Chondrocyte (in vitro differentiated cells): ENCODE measurements at regions not wholly inside any gene's neighbourhood (a gene's known extent, or its start where the extent isn't known, plus 50 kb on each side); places are given as distances from the start of the nearest gene placed in this dataset.

Source experiments
- DNase-seq: peaks from one replicate; pipeline ENCODE4 v3.0.0; 2021; ENCODE audit warnings: mixed read lengths, low spot score
- H3K27ac Mint-ChIP-seq: one replicate; pipeline ENCODE4 v1.8.0; 2021; ENCODE audit warnings: mild to moderate bottlenecking, moderate library complexity, mixed read lengths; ENCODE audit not compliant: unreplicated experiment
- H3K27me3 Mint-ChIP-seq: 2 replicates; pipeline ENCODE4 v1.8.0; 2021; ENCODE audit warnings: low read depth, mixed read lengths
- H3K36me3 Mint-ChIP-seq: 2 replicates; pipeline ENCODE4 v1.8.0; 2021; ENCODE audit warnings: low read depth, mixed read lengths
- H3K4me1 Mint-ChIP-seq: 2 replicates; pipeline ENCODE4 v1.8.0; 2021; ENCODE audit warnings: low read depth, mild to moderate bottlenecking, mixed read lengths
- H3K4me3 Mint-ChIP-seq: one replicate; pipeline ENCODE4 v1.8.0; 2021; ENCODE audit warnings: mild to moderate bottlenecking, moderate library complexity, mixed read lengths; ENCODE audit not compliant: unreplicated experiment
- H3K9me3 Mint-ChIP-seq: 2 replicates; pipeline ENCODE4 v1.8.0; 2021; ENCODE audit warnings: low read depth, mixed read lengths
- TF ChIP-seq, protein P1 (sequence below): fragments of 200-600 bp; sonication (generic); IDR thresholded peaks from 2 replicates; pipeline ENCODE4 v1.5.0; 2021; ENCODE audit warnings: antibody characterized with exemption, mild to moderate bottlenecking, moderate library complexity

DNA sequence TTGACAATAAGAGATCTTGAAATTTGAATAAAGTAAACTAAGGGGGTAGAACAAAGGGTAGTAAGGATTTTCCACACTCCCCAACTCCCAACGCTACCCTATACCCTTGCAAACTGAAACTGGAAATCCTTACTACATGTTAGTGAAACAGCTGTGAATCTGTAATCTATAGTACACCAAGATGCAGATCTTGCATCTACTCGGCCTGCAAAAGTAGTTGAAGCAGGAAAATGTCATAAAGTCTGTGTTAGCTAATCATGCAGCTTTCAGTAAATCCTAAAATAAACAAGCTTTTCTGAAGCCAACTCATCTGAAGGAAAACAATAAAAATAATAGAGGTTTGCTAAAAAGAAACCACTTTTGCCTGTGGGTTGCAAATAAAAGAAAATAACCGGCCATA lies 1242.0 kb upstream of the ACO1 start:
- H3K27ac Mint-ChIP-seq: no peak overlapping the region
- TF ChIP-seq, protein P1, sequence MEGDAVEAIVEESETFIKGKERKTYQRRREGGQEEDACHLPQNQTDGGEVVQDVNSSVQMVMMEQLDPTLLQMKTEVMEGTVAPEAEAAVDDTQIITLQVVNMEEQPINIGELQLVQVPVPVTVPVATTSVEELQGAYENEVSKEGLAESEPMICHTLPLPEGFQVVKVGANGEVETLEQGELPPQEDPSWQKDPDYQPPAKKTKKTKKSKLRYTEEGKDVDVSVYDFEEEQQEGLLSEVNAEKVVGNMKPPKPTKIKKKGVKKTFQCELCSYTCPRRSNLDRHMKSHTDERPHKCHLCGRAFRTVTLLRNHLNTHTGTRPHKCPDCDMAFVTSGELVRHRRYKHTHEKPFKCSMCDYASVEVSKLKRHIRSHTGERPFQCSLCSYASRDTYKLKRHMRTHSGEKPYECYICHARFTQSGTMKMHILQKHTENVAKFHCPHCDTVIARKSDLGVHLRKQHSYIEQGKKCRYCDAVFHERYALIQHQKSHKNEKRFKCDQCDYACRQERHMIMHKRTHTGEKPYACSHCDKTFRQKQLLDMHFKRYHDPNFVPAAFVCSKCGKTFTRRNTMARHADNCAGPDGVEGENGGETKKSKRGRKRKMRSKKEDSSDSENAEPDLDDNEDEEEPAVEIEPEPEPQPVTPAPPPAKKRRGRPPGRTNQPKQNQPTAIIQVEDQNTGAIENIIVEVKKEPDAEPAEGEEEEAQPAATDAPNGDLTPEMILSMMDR: no peak
- H3K9me3 Mint-ChIP-seq: no peaks in the 10 kb centered on the region
- H3K4me3 Mint-ChIP-seq: no peak overlapping the region
- peaks cover 7% of the 10 kb centered on the region for H3K27me3 Mint-ChIP-seq
- DNase-seq: no peak
- H3K36me3 Mint-ChIP-seq: no peaks in the 10 kb centered on the region
- H3K4me1 Mint-ChIP-seq: peaks cover 1% of the 10 kb centered on the region

DNA sequence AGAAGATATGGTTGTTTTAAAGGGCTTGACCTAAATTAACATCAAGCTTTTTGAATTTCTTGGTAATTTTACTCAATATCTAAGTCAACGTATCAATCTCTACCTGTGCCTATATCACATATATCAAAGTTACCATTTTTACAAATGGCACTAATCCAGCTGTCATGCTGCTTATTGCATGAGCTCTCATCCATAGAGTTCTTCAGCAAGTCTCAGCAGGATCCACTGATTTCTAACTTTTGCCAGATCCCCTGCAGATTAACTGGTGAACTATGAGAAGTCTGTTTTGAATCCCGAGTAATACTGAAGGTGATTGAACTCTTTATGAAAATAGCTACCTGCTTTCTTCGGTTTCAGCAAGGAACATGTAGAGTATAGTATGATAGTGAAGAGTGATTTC lies 1239.8 kb upstream of the ACO1 start:
- no peak overlapping the region for H3K27ac Mint-ChIP-seq
- no peaks in the 10 kb centered on the region for H3K36me3 Mint-ChIP-seq
- H3K4me1 Mint-ChIP-seq: no peaks in the 10 kb centered on the region
- H3K4me3 Mint-ChIP-seq: no peak overlapping the region
- TF ChIP-seq, protein P1: no peak
- DNase-seq: no peak
- peaks cover 11% of the 10 kb centered on the region for H3K27me3 Mint-ChIP-seq
- H3K9me3 Mint-ChIP-seq: no peaks in the 10 kb centered on the region

DNA sequence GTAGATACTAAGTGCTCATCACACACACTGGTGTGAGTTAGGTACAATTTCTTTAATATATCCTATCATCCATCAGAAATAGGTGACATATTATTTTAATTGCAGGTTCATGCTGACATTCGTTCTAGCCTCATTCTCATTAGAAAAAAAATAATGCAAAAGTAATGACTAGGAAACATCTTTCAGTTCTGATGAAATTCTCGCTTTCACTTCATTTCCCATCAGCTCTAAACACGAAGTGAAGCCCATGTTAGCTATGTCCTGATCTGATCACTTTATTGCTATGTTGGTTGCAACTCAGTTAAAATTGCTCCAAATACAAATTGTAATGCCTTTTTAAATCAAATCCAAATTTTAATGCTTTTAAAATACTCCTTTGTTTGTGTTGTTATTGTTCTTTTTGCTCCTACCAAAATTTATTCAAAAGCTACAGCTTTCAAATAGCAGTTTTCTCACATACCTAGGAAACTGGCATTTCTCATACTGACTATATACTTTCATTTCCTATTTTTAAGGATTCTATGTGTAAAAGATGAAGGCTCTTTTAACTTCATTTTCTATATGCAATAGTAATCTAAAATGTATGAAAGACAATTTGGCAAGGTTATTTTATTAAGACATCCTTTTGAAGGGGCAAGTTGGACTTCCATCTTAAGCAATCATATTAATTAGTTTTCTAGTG lies 1237.8 kb upstream of the ACO1 start:
- peaks cover 13% of the 10 kb centered on the region for H3K27me3 Mint-ChIP-seq
- no peaks in the 10 kb centered on the region for H3K4me1 Mint-ChIP-seq
- no peak overlapping the region for H3K27ac Mint-ChIP-seq
- DNase-seq: no peak
- H3K4me3 Mint-ChIP-seq: no peak overlapping the region
- no peaks in the 10 kb centered on the region for H3K9me3 Mint-ChIP-seq
- TF ChIP-seq, protein P1: no peak
- H3K36me3 Mint-ChIP-seq: no peaks in the 10 kb centered on the region

DNA sequence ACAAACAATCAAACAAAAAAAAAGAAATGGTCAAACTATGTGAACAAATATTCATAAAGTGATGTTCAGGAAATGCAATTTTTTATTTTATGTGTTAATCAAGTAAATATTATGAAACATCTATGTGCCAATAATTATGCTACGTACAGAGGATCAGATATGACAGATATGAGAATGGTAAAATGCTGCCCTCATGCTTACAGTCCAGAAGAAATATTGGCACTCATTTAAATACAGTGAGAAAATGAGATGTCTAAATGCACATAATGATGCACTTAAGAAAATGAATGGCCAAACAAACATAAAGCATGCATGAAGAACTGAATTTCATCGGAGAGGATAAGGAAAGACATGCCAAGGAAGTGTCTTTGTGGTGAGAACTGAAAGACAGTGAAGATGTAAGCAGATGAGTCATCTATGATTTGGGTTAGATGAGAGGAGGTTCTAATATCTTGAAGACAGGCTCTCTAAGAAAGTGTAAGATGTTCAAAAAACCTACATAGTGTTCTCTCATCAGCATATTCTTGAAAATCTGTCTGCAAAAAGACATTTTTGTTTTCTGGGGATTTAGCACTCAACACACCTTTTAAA lies 1231.1 kb upstream of the ACO1 start:
- Mint-ChIP-seq H3K4me3 (no peak overlapping the region), H3K36me3 (no peaks in the 10 kb centered on the region), H3K9me3 (peaks cover 6% of the 10 kb centered on the region), H3K27me3 (peaks cover 3% of the 10 kb centered on the region), H3K4me1 (no peaks in the 10 kb centered on the region), H3K27ac (no peak overlapping the region)
- TF ChIP-seq, protein P1: no peak
- no peak for DNase-seq

DNA sequence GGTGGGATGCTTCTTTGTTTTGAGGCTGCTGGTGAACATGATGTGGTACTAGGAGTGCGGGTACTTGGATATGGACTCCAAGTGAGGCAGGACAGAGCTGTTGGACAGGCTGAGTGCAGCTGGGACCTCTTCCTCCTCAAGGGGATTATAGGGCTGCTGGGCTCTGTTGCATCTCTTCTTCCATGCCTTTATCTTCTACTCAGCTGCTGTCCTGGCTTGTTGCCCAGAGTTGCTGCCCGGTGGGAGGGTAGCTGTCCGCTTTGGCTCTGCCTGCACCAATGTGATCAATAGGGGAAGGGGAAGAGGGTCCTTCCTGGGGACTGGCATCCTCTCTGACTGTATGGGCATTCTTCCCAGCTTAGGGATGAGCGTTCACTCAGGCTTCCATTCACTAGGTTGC lies 1217.9 kb upstream of the ACO1 start:
- TF ChIP-seq, protein P1: no peak
- Mint-ChIP-seq H3K4me3 (no peak overlapping the region), H3K36me3 (no peaks in the 10 kb centered on the region), H3K4me1 (no peaks in the 10 kb centered on the region), H3K27ac (no peak overlapping the region), H3K9me3 (peaks cover 6% of the 10 kb centered on the region), H3K27me3 (peaks cover 3% of the 10 kb centered on the region)
- no peak for DNase-seq
